ENCODE measurements at regions not wholly inside any gene's neighbourhood (a gene's known extent, or its start where the extent isn't known, plus 50 kb on each side); places are given as distances from the start of the nearest gene placed in this dataset.
"Not testable (repeated sequence)": the region's sequence is repeated elsewhere in the genome, so short reads cannot be mapped to it uniquely, and the experiment has no call there.

GRCh38 chr1:240722788-240723187 is 110.8 kb upstream of the GREM2 start:
- ATAC-seq (no peak), DNase-seq (no peak)

GRCh38 chr1:240720976-240721375 is 109.0 kb upstream of the GREM2 start:
- no peak for ATAC-seq

GRCh38 chr1:240719953-240720700 is 108.2 kb upstream of the GREM2 start:
- DNase-seq (no peak), ATAC-seq (no peak)

More at GRCh38 chr1:240720976-240721375, 109.0 kb upstream of the GREM2 start:
- DNase-seq: no peak

- ATAC-seq, DNase-seq: not testable (repeated sequence)
Measured at GRCh38 chr1:240716538-240716937, 104.6 kb upstream of the GREM2 start.

- DNase-seq (no peak), ATAC-seq (no peak)
Measured at GRCh38 chr1:240714568-240715292, 102.8 kb upstream of the GREM2 start.

- no peak for DNase-seq
- ATAC-seq: no peak
Measured at GRCh38 chr1:240712014-240712731, 100.2 kb upstream of the GREM2 start.

DNA sequence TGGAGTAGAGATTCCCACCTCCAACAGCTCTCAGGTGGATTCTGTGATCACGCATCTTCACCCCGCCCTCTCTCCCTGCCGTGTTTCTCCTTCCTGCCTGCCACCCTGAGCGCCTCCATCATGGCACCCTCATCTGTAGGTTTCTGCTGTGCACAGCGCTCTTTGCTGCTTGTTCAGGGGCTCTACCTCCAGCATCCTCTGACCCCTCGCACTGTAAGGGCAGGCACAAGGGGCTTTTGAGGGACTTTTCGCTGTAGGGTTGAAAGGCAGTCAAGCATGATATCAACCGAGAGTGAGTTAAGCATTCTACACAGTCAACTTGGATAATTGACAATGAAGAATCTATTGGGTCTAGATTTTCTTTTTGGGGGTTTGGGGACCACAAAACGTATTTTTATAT is 99.1 kb upstream of the GREM2 start:
- no peak for ATAC-seq
- DNase-seq: no peak

DNA sequence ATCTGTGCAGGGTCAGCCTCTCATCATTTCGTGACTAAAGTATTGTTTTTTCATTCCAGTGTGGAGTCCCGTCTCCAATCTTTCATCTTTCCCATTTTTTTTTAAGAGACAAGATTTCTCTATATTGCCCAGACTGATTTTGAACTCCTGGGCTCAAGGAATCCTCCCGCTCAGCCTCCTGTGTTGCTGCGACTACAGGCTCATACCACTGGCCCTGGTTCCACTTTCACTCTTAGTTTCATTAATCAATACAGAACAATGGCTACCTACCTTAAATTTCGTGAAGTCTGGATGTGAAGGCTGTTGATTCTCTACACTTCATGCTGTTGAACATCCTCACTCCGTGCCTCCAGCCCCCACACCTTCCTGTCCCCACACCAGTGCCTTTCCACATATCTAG is 97.7 kb upstream of the GREM2 start:
- DNase-seq: no peak
- no peak for ATAC-seq

GRCh38 chr1:240706150-240706935 is 94.4 kb upstream of the GREM2 start:
- no peak for ATAC-seq
- no peak for DNase-seq

GRCh38 chr1:240705579-240705978 is 93.6 kb upstream of the GREM2 start:
- no peak for ATAC-seq
- no peak for DNase-seq

DNA sequence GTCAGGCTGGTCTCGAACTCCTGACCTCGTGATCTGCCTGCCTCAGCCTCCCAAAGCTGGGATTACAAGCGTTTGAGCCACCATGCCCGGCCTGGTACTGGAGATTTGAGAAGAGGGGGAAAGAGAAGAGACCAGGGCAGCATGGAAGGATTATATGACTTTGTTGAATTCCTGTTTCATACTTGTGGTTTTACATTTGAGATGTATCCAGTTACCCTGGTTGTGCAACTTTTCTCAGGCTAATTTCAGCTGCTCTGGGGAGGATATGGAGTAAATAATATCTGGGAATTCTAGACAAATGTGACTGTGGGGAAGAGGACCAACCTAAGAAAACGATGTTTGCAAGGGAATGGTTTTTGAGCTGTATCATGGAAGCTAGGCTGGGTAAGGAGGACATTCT is 89.5 kb upstream of the GREM2 start:
- DNase-seq (no peak), ATAC-seq (no peak)

GRCh38 chr1:240695416-240695815 is 83.5 kb upstream of the GREM2 start:
- no peak for DNase-seq
- no peak for ATAC-seq

- DNase-seq (no peak), ATAC-seq (no peak)
Measured at GRCh38 chr1:240693844-240694243, 81.9 kb upstream of the GREM2 start.

DNA sequence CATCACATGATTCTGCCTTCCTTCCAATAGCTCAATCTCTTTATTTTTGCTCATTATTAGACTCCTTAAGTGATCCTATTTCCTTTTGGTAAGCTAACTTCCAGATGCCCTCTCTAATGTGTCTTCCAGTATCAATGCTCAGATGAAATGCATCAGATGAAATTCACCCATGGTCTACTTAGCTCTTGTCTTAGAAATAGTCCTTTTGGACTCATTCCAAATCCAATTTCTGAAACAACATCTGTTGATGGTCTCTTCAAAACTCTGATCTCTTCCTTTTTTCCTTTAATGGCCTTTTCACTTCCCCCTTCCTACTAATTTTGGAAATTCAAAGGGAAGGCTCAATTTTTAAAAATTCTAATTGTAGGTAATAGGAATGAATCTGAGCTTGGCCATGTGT is 81.1 kb upstream of the GREM2 start:
- ATAC-seq: no peak
- no peak for DNase-seq

DNA sequence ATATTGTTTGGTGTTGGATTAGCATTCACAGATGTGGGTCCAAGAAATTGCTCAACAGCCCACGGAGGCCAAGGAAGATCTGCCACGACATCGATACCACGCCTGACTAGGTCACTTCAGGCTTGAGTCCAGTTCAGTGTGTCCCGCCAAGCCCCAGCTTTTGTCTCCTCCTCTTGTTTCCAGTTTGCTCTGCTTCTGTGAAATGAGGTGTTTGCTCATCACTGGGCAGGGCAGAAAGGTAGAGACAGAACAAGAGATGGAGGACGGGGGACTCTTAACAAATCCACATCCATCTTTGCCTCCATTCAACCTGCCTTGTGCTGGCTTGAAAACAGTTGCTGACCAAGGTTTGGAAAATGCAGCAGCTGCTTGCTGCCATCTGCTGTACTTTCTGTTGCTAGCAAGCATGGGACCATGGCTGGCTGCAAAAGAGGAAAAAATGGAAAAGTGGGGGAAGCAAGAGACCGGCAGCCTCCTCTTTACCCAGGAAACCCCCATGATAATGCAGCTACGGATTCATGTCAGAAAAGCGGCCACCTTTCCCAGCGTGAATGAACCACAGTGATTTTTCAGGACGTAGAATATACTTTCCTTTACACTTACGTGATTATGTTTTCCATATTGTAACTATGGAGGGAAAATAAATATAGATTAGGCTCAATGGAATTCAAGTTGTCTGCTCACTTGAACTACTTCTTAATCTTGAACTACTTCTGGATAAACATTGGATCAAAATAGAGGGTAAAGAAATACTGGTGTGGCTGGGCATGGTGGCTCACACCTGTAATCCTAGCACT is 80.2 kb upstream of the GREM2 start:
- no peak for ATAC-seq
- DNase-seq: no peak

- DNase-seq: no peak
- no peak for ATAC-seq
Measured at GRCh38 chr1:240691501-240691900, 79.5 kb upstream of the GREM2 start.

GRCh38 chr1:240687820-240688219 is 75.9 kb upstream of the GREM2 start:
- DNase-seq (no peak), ATAC-seq (no peak)

GRCh38 chr1:240683576-240683975 is 71.6 kb upstream of the GREM2 start:
- DNase-seq (no peak), ATAC-seq (no peak)

DNA sequence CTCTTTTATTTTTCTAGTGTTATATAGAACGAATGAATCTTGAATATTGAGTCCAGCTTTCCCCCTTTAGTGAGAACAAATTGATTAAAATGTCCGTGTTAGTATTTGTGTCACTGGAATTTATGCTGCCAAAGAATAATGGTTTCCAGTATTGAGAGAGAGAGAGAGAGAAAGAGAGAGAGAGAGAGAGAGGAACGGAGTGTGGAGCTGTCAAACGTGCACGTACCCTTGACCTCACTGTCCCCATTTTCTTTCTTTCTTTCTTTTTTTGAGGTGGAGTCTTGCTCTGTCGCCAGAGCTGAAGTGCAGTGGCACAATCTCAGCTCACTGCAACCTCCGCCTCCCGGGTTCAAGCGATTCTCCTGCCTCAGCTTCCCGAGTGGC is 70.9 kb upstream of the GREM2 start:
- no peak for DNase-seq

GRCh38 chr1:240682166-240682858 is 70.4 kb upstream of the GREM2 start:
- DNase-seq (no peak), ATAC-seq (no peak)

More for the DNA sequence above, 70.9 kb upstream of the GREM2 start:
- no peak for ATAC-seq

All from stimulated activated naive CD8-positive, alpha-beta T cell treated with anti-CD3 and anti-CD28 coated beads, Interleukin-15, Interleukin-2, amounts not matched to agents 100 U/mL and 50 U/mL, for 24 hours (primary cell).